H1 (cell line): ENCODE measurements at regions not wholly inside any gene's neighbourhood (a gene's known extent, or its start where the extent isn't known, plus 50 kb on each side); places are given as distances from the start of the nearest gene placed in this dataset.

Source experiments
- CTCF ChIA-PET: fragments of 300-600 bp; sonication (Branson Sonifier 250); formaldehyde crosslinking; loops from one replicate; lab custom pipeline; 2021; ENCODE audit not compliant: partially characterized antibody; lab: Charles Lee
- POLR2A ChIA-PET: fragments of 300-600 bp; sonication (Branson Sonifier 250); formaldehyde crosslinking; loops from one replicate; lab custom pipeline; 2021; ENCODE audit warnings: inconsistent platforms; ENCODE audit not compliant: partially characterized antibody; lab: Charles Lee
- DNase-seq, 2 experiments: peaks; one replicate each; pipeline versions ENCODE4 v3.0.0 to v3.0.0-alpha.2; 2010 to 2022; ENCODE audit warnings: low spot score in 2 of 2, low read depth in 1 of 2, mixed read lengths in 1 of 2
- FAIRE-seq: peaks from 2 replicates; lab custom pipeline; 2011; peaks lifted over from hg19 to GRCh38; lab: Jason Lieb, UNC
- H2AFZ ChIP-seq: 2 replicates; pipeline ENCODE4 v1.8.1; 2012; ENCODE audit warnings: low read length, inconsistent platforms
- H2AK5ac ChIP-seq: 2 replicates; pipeline ENCODE4 v1.6.1; 2013; ENCODE audit warnings: low read depth, low read length
- H2BK120ac ChIP-seq: replicated peaks from 2 replicates; pipeline ENCODE3; 2013; ENCODE audit warnings: low read depth, low read length, inconsistent platforms
- H2BK12ac ChIP-seq: 2 replicates; pipeline ENCODE4 v1.6.1; 2013; ENCODE audit warnings: low read depth, low read length
- H2BK15ac ChIP-seq: 2 replicates; pipeline ENCODE4 v1.6.1; 2013; ENCODE audit warnings: low read length
- H2BK20ac ChIP-seq: 2 replicates; pipeline ENCODE4 v1.6.1; 2013; ENCODE audit warnings: low read length
- H2BK5ac ChIP-seq: 2 replicates; pipeline ENCODE4 v1.6.1; 2013; ENCODE audit warnings: low read depth, low read length
- H3K14ac ChIP-seq: 2 replicates; pipeline ENCODE4 v1.6.1; 2013; ENCODE audit warnings: inconsistent platforms; ENCODE audit not compliant: insufficient read length
- H3K18ac ChIP-seq: 2 replicates; pipeline ENCODE4 v1.6.1; 2013; ENCODE audit warnings: low read length; ENCODE audit errors: extremely low read depth
- H3K23ac ChIP-seq: 2 replicates; pipeline ENCODE4 v1.6.1; 2013; ENCODE audit warnings: inconsistent platforms; ENCODE audit not compliant: insufficient read length
- H3K23me2 ChIP-seq: 2 replicates; pipeline ENCODE4 v1.6.1; 2013; ENCODE audit warnings: low read depth, low read length
- H3K27ac ChIP-seq: 2 replicates; pipeline ENCODE4 v1.6.1; 2011; ENCODE audit warnings: low read depth, low read length, inconsistent platforms
- H3K27me3 ChIP-seq, 4 experiments: replicated peaks in 1 of 4; 1 replicate in 1 of 4; 2 replicates in 3 of 4; pipeline versions ENCODE4 v1.6.1 to v1.8.1; 2011 to 2013; ENCODE audit warnings: low read length in 3 of 4, mild to moderate bottlenecking in 3 of 4, inconsistent platforms in 2 of 4, mixed read lengths in 2 of 4, moderate library complexity in 1 of 4; ENCODE audit not compliant: control insufficient read depth in 3 of 4, insufficient read depth in 3 of 4; ENCODE audit errors: extremely low read depth in 1 of 4
- H3K36me3 ChIP-seq, 4 experiments: 2 replicates each; pipeline versions ENCODE4 v1.6.1 to v1.8.1; 2011 to 2013; ENCODE audit warnings: mild to moderate bottlenecking in 4 of 4, low read length in 3 of 4, moderate library complexity in 2 of 4, control low read depth in 1 of 4, inconsistent platforms in 1 of 4; ENCODE audit not compliant: insufficient read depth in 4 of 4, control insufficient read depth in 2 of 4
- H3K4ac ChIP-seq: replicated peaks from 2 replicates; pipeline ENCODE3; 2013; ENCODE audit warnings: low read length, low read depth, mixed read lengths, inconsistent platforms; ENCODE audit not compliant: insufficient read length
- H3K4me1 ChIP-seq, 4 experiments: replicated peaks in 1 of 4; 1 replicate in 1 of 4; 2 replicates in 3 of 4; pipeline versions ENCODE4 v1.6.1 to v1.8.1; 2011 to 2013; ENCODE audit warnings: low read length in 3 of 4, inconsistent platforms in 2 of 4, mixed read lengths in 1 of 4; ENCODE audit not compliant: insufficient read depth in 4 of 4, control insufficient read depth in 3 of 4
- H3K4me2 ChIP-seq, 2 experiments: 2 replicates each; pipeline versions ENCODE4 v1.6.1 to v1.8.1; 2011 to 2013; ENCODE audit warnings: low read depth in 2 of 2, low read length in 2 of 2, control low read depth in 1 of 2, inconsistent platforms in 1 of 2, mild to moderate bottlenecking in 1 of 2; ENCODE audit not compliant: insufficient read depth in 1 of 2
- H3K4me3 ChIP-seq, 4 experiments: fragments of 200-600, 300-600 bp in 1 of 4; sonication (generic), shearing (Covaris generic), sonication (Bioruptor Twin) in 1 of 4; 2 replicates each; pipeline versions ENCODE4 v1.5.1 to v1.8.1; 2011 to 2016; ENCODE audit warnings: low read length in 4 of 4, low read depth in 3 of 4, control low read depth in 2 of 4, inconsistent platforms in 2 of 4, mild to moderate bottlenecking in 2 of 4, mixed read lengths in 1 of 4, moderate library complexity in 1 of 4; ENCODE audit not compliant: insufficient read depth in 2 of 4; ENCODE audit errors: extremely low read depth in 1 of 4
- H3K56ac ChIP-seq: replicated peaks from 2 replicates; pipeline ENCODE3; 2013; ENCODE audit warnings: low read depth, mild to moderate bottlenecking, mixed read lengths, low read length, inconsistent platforms; ENCODE audit not compliant: insufficient read length
- H3K79me1 ChIP-seq: 2 replicates; pipeline ENCODE4 v1.6.1; 2013; ENCODE audit warnings: low read depth, low read length, control low read depth
- H3K79me2 ChIP-seq, 2 experiments: 2 replicates each; pipeline versions ENCODE4 v1.6.1 to v1.8.1; 2012 to 2013; ENCODE audit warnings: low read length in 2 of 2, mild to moderate bottlenecking in 2 of 2, inconsistent platforms in 1 of 2; ENCODE audit not compliant: insufficient read depth in 2 of 2, control insufficient read depth in 1 of 2
- H3K9ac ChIP-seq, 4 experiments: replicated peaks in 1 of 4; 1 replicate in 1 of 4; 2 replicates in 3 of 4; pipeline versions ENCODE4 v1.6.1 to v1.8.1; 2011 to 2013; ENCODE audit warnings: low read depth in 3 of 4, low read length in 3 of 4, control low read depth in 2 of 4, mild to moderate bottlenecking in 2 of 4, moderate library complexity in 2 of 4, inconsistent platforms in 1 of 4; ENCODE audit errors: extremely low read depth in 1 of 4
- H3K9me3 ChIP-seq, 2 experiments: 2 replicates each; pipeline versions ENCODE4 v1.6.1 to v1.8.1; 2012 to 2013; ENCODE audit warnings: mild to moderate bottlenecking in 2 of 2, moderate library complexity in 2 of 2, control low read depth in 1 of 2, inconsistent platforms in 1 of 2, low read depth in 1 of 2, low read length in 1 of 2, mixed read lengths in 1 of 2; ENCODE audit not compliant: insufficient read depth in 2 of 2
- H4K20me1 ChIP-seq, 2 experiments: replicated peaks in 1 of 2; 2 replicates each; pipeline versions ENCODE3 to v1.8.1; 2011 to 2013; ENCODE audit warnings: inconsistent platforms in 2 of 2, low read length in 2 of 2, mild to moderate bottlenecking in 1 of 2; ENCODE audit not compliant: insufficient read depth in 2 of 2, control insufficient read depth in 1 of 2
- H4K5ac ChIP-seq: 2 replicates; pipeline ENCODE4 v1.6.1; 2013; ENCODE audit warnings: low read length, low read depth, mixed read lengths, inconsistent platforms; ENCODE audit not compliant: insufficient read length
- H4K8ac ChIP-seq: 2 replicates; pipeline ENCODE4 v1.8.0; 2013; ENCODE audit warnings: mild to moderate bottlenecking, moderate library complexity, low read length, inconsistent platforms; ENCODE audit not compliant: insufficient read depth; ENCODE audit errors: extremely low read depth
- H4K91ac ChIP-seq: replicated peaks from 2 replicates; pipeline ENCODE3; 2013; ENCODE audit warnings: low read length, mixed read lengths, inconsistent platforms; ENCODE audit not compliant: insufficient read length
- CBX8 ChIP-seq: fragments of 300-800, 300-1000 bp; sonication (generic); IDR thresholded peaks from 2 replicates; pipeline ENCODE4 v1.7.1; 2016; ENCODE audit warnings: low read depth, low read length, borderline replicate concordance
- KDM5A ChIP-seq: fragments of 200-600 bp; IDR thresholded peaks from 2 replicates; pipeline ENCODE4 v1.7.1; 2012; ENCODE audit warnings: mild to moderate bottlenecking, low read length, inconsistent platforms, mixed read lengths
- POU5F1 ChIP-seq: IDR thresholded peaks from 2 replicates; pipeline ENCODE4 v1.6.1; 2011; ENCODE audit warnings: low read depth, mild to moderate bottlenecking, low read length, moderate library complexity
- RAD21 ChIP-seq, 2 experiments: IDR thresholded peaks in 1 of 2; conservative IDR thresholded peaks in 1 of 2; 2 replicates each; pipeline ENCODE4 v1.6.1; 2011; ENCODE audit warnings: low read depth in 2 of 2, low read length in 2 of 2, improper control_type of control experiment in 1 of 2, inconsistent platforms in 1 of 2, mild to moderate bottlenecking in 1 of 2, moderate library complexity in 1 of 2
- RFX5 ChIP-seq: IDR thresholded peaks from 2 replicates; pipeline ENCODE4 v1.6.1; 2011; ENCODE audit warnings: low read depth, low read length, improper control_type of control experiment, borderline replicate concordance
- SIX5 ChIP-seq: IDR thresholded peaks from 2 replicates; pipeline ENCODE4 v1.6.1; 2011; ENCODE audit warnings: mild to moderate bottlenecking, low read depth, low read length
- TAF1 ChIP-seq: IDR thresholded peaks from 2 replicates; pipeline ENCODE4 v1.6.1; 2011; ENCODE audit warnings: mild to moderate bottlenecking, low read depth, low read length
- WGBS, 2 experiments: shearing (Covaris generic) in 1 of 2; methylation state at CpG; one replicate each; pipeline versions ENCODE4 v1.1.6 to v1.1.7; 2013 to 2015; ENCODE audit warnings: low lambda C conversion rate in 2 of 2, mixed read lengths in 2 of 2, inconsistent platforms in 1 of 2, low coverage in 1 of 2, missing lambda C conversion rate in 1 of 2; ENCODE audit not compliant: insufficient replicate concordance in 2 of 2, insufficient coverage in 1 of 2, insufficient read length in 1 of 2; ENCODE audit errors: extremely low coverage in 1 of 2, missing lambda C conversion rate in 1 of 2; 5-methylcytosine and 5-hydroxymethylcytosine counted together

- peaks cover 0 to 7% (median 5%) of the 10 kb centered on the region in 4 experiments; a peak in 4 of 7 replicates for H3K4me1 ChIP-seq
- H3K56ac ChIP-seq = no peak overlapping the region
- no peak overlapping the region for H4K5ac ChIP-seq
- H2BK5ac ChIP-seq = no peak overlapping the region
- no peak overlapping the region for H3K23ac ChIP-seq
- no peak overlapping the region for H3K4me2 ChIP-seq
- no peak overlapping the region for H4K91ac ChIP-seq
- no peak overlapping the region for H2BK20ac ChIP-seq
- H3K27ac ChIP-seq = no peak overlapping the region
- FAIRE-seq (no peak), DNase-seq (no peak)
- no peak overlapping the region for H3K14ac ChIP-seq
- H2BK15ac ChIP-seq = no peak overlapping the region
- H3K9ac ChIP-seq = no peak overlapping the region
- H3K79me1 ChIP-seq = no peaks in the 10 kb centered on the region
- H3K79me2 ChIP-seq = no peaks in the 10 kb centered on the region
- no peaks in the 10 kb centered on the region for H3K9me3 ChIP-seq
- no peak overlapping the region for H3K4me3 ChIP-seq
- no peak overlapping the region for H3K4ac ChIP-seq
- no peaks in the 10 kb centered on the region for H4K20me1 ChIP-seq
- no peak overlapping the region for H2AFZ ChIP-seq
- H3K27me3 ChIP-seq = no peaks in the 10 kb centered on the region; a peak in 1 of 7 replicates
- ChIA-PET POLR2A (interaction anchor here (0.5 to 0.9 kb wide), 2 partner anchors 74 to 248 kb away, joined by 3 read pairs; no protein-coding TSS in a partner anchor), CTCF (interaction anchor here (0.9 to 1.8 kb wide), 3 partner anchors 12 to 13 kb away, joined by 3 to 4 read pairs (median 3); no protein-coding TSS in a partner anchor)
- H2BK12ac ChIP-seq = no peak overlapping the region
- H2AK5ac ChIP-seq = no peak overlapping the region
- no peaks in the 10 kb centered on the region for H3K23me2 ChIP-seq
- H3K18ac ChIP-seq = no peak overlapping the region
- no peaks in the 10 kb centered on the region for H3K36me3 ChIP-seq
- TF ChIP-seq CBX8 = no peak
- no peak for TF ChIP-seq RAD21 (IDR thresholded peaks at IDR 0.05 in 1 of 2, conservative IDR thresholded peaks at IDR 0.05 in 1 of 2; ENCODE audit: low read depth in 2 of 2, low read length in 2 of 2)
- TF ChIP-seq KDM5A = no peak
- TF ChIP-seq POU5F1 = no peak
- no peak for TF ChIP-seq SIX5
- TF ChIP-seq RFX5 = no peak
- TF ChIP-seq TAF1 = no peak
- TF ChIP-seq, all 59 proteins: peak for 0
- H2BK120ac ChIP-seq = no peak overlapping the region
- 95% methylated on average over 1 of the region's 1 CpG; no CpG with 5 or more reads in 1 of the 2 experiments for WGBS, 2 experiments
- H4K8ac ChIP-seq = no peak overlapping the region
Measured at GRCh38 chr3:66113542-66113941, 74.8 kb upstream of the MAGI1 start.
